IPS DF 4.7 (cell line): ENCODE measurements at regions not wholly inside any gene's neighbourhood (a gene's known extent, or its start where the extent isn't known, plus 50 kb on each side); places are given as distances from the start of the nearest gene placed in this dataset.
"Not testable (repeated sequence)": the region's sequence is repeated elsewhere in the genome, so short reads cannot be mapped to it uniquely, and the experiment has no call there.

Source experiments
- DNase-seq: peaks from one replicate; pipeline ENCODE4 v3.0.0-alpha.2; 2013; ENCODE audit warnings: low spot score; ENCODE audit errors: extremely low read depth

DNA sequence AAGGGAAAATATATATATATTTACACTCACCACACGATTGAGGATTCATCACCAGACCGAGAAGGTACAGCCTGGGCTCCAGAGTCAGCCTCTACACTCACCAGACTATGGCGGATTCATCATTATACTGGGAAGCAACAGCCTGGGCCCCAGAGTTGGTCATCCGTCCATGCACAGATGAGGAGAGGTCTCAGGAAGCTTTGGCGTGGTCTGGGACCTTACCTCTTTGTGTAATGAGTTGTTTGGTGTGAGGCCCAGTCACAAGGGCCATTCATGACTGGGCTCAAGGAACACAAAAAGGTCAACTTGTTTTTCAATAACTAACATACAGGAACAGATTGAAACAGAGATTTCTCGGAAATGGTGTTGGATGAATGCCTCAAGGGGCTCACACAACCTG is 926.1 kb downstream of the FAM133A start:
- DNase-seq = no peak

GRCh38 chrX:94612140-94612539 is 938.1 kb downstream of the FAM133A start:
- DNase-seq = no peak

DNA sequence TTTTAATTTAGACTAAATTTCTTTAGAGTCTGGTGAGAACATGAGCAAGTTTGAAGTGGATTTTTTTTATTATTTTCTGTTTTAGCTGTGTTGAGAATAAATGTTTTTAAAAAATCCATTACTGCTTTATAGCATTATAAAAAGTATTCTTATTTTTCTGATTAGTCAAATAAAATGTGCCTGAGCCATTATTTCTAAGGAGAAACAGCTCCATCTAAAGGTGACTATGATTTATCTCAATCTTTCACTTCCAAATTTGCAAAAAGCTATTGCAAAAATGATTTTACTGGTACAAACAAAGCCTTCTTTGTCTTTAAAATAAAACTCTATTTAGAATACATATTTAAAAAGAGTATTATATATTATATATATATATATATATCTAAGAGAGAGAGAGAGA is 959.2 kb downstream of the FAM133A start:
- no peak for DNase-seq

DNA sequence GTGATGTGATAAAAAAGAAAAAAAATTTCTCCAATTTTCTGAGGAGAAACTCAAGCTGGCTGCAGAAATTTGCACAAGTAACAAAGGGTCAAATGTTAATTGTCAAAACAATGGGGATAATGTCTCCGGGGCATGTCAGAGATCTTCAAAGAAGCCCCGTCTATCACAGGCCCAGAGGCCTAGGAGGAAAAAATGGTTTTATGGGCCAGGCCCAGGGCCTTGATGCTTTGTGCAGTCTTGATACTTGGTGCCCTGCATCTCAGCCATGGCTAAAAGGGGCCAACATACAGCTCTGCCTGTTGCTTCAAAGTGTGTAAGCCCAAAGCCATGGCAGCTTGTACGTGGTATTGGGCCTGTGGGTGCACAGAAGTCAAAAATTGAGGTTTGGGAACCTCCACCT is 961.0 kb downstream of the FAM133A start:
- no peak for DNase-seq

GRCh38 chrX:94645726-94646125 is 971.7 kb downstream of the FAM133A start:
- DNase-seq = no peak

DNA sequence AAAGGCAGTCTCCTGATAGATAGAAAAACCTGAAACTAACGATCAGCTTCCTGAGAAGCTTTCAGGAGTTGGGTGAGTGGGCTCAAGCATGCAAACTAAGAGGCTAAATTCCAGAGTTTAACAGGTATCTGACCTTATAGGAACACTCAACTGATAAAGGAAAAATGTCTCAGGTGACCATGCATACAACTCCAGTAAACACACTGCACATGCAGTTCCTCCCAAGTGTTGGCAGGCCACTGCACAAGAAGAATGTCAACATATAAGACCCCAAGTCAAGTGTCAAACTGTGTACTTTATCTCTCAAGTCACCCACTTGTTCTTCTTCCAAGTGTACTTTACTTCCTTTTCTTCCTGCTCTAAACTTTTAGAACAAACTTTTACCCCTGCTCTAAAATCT is 981.2 kb downstream of the FAM133A start:
- DNase-seq = no peak

GRCh38 chrX:94662689-94663088 is 988.7 kb downstream of the FAM133A start:
- DNase-seq = no peak

DNA sequence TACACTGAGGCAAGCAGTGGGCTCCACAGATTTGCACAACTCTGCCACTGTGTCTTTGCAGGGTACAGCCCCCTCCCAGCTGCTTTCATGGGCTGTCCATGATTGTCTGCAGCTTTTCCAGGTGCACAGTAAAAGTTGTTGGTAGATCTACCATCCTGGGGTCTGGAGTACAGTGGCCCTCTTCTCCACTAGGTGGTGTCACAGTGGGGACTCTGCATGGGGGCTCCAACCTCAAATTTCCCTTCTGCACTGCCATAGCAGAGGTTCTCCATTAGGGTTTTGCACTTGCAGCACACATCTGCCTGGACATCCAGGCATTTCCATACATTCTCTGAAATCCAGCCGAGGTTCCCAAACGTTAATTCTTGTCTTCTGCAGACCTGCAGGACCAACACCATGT is 1002.3 kb downstream of the FAM133A start:
- DNase-seq = no peak

- no peak for DNase-seq
Observed at GRCh38 chrX:94686071-94686470, 1012.1 kb downstream of the FAM133A start.

GRCh38 chrX:94695910-94696309 is 1021.9 kb downstream of the FAM133A start:
- no peak for DNase-seq

GRCh38 chrX:94704348-94705256 is 1030.6 kb downstream of the FAM133A start:
- not testable (repeated sequence) for DNase-seq

- DNase-seq = no peak
Observed at GRCh38 chrX:94721386-94721785, 1047.4 kb downstream of the FAM133A start.

- DNase-seq = no peak
Observed at GRCh38 chrX:94722578-94722977, 1048.6 kb downstream of the FAM133A start.

DNA sequence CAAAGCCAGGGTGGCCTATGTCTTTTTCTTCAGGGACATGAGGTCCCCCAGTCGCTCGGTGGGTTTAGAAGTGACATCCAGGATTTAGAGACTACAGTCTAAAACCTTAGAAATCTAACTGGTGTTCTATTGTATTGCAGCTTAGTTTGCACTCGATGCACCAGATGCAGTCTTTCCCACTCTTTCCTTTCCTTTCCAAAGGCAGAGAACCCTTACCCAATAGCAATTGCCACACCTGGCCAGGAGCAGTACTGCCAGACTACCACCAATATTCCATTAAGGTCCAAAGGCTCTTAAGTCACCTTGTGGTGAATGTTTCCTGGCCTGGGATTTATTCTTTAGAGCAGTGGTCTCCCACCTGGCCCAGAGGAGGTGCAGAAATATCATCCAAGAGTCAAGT is 1068.8 kb downstream of the FAM133A start:
- DNase-seq = no peak

DNA sequence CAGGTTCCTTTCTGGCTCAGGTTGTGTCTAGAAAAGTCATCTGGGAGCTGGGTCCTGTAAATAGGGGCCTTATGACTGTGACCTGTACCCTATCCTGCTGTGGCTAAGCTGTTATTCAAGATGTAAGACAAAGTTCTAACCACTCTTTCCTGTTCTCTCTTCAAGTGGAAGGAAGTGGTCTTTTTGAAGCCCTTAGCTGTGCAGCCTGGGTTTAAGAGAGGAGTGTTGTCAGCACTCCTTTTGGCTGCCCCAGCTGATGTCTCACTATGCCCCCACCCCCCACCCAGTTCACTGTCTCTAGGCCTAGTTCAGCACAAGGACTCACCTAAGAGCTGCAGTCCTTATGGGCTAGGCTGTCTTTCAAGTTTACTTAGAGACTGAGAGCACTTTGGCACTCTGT is 1069.5 kb downstream of the FAM133A start:
- DNase-seq = no peak

GRCh38 chrX:94744786-94745185 is 1070.8 kb downstream of the FAM133A start:
- DNase-seq = no peak

DNA sequence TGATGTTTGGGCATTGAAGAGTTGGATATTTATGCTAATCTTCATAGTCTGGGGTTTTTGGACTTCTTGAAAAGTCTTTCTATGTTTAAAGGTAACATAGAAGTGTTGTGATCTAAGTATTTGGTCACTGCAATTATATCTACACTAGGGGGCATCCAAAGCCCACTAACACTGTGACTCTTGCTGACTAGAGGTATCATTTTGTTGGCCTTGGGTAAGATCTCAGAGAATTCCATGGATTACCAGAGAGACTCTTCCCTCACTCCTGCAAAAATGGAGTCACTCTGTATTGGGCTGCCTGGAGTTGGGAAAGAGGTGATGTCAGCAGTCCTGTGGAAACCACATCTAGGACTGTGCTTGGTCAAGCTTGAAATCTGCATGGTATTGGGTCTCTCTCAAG is 1077.6 kb downstream of the FAM133A start:
- DNase-seq = no peak

DNA sequence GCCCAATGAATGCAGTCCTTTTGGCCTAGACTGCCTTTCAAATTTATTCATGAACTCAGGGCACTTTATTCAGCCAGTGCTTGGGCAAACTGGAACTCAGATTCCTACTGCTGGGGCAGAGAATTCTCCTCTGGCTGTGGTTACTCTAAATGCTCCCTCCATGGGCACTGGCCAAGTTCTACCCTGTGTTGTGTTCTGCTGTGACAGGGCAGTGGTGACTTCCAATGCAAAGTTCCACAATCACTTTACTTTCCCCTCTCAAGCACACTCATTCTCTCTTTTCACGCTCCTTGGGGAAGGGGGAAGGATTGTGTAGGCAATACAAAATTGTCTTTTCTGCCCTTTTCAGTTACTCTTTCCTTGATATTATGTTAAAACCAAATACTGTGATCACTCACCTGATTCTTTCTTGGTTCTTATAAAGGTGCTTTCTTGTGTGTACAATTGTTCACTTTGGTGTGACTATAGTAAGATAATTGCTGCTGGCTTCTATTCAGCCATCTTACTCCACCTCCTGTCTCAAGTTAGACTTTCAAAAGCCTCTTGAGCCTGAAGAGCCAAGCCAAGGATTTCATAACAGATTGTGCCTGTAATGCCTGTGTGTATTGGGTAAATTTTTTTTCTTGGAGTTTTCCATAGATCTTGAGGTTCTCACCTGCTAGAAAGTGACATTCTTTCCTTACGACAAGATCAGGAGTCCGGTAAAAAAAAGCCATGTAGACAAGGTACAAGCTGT is 1078.6 kb downstream of the FAM133A start:
- no peak for DNase-seq

DNA sequence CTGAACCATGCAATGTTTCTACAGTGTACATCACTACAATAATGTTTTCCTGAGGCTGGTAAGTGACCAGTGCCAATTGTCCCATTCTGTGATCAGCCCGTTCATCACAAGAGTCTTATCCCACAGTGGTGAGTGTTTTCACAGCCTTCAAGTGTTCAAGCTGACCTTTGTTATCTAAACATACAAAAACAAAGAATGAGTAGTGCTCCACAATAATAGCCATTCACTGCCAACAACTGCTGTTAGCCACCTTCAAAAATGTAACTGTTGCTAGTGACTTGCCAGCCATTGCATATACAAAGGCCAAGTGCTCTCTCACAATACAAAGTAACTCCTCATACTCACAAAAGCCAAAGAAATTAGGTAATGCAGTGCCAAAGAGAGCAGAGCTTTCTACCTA is 1084.1 kb downstream of the FAM133A start:
- DNase-seq = no peak

DNA sequence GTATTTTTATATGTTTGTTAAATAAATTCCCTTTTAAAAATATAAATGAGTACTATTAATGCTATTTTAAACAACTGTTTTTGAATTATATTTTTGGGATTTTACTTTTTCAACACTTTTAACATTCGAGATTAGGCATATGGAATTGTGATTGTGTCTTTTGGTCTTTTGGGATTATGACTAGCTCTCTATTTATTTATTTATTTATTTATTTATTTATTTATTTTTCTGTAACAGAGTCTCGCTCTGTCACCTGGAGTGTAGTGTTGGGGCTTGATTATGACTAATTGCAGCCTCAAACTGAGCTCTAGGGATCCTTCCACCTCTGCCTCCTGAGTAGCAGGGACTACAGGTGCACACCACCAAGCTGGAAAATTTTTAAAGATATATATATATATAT is 1101.6 kb downstream of the FAM133A start:
- DNase-seq = no peak

GRCh38 chrX:94813541-94813940 is 1139.5 kb downstream of the FAM133A start:
- DNase-seq = no peak

- no peak for DNase-seq
Observed at GRCh38 chrX:94814216-94814615, 1140.2 kb downstream of the FAM133A start.

GRCh38 chrX:94830717-94831116 is 1156.7 kb downstream of the FAM133A start:
- DNase-seq = no peak
